Muscle of arm (tissue), 1 donor: ENCODE measurements at regions not wholly inside any gene's neighbourhood (a gene's known extent, or its start where the extent isn't known, plus 50 kb on each side); places are given as distances from the start of the nearest gene placed in this dataset.

ENCODE experiments used
- DNase-seq: peaks from one replicate; pipeline ENCODE4 v3.0.0-alpha.2; 2013

DNA sequence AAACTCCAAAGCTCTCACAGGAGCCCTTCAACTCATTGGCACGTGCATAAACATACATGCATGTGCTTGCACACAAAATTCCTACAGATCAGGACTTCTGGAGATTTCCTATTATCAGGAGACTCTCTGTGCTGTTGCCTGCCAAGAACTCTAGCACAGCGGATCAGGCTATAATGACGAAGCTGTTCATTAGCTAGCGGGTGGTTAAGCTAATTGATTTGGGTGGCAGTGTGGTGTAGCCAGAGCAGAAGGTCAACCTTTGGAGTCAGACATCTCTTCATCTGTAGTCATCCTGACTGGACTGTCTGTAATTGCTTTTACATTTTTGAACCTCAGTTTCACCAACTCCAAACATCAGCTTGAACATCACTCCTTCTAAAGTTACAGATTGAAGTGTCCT, 69.0 kb downstream of the KIF2B start:
- no peak for DNase-seq

DNA sequence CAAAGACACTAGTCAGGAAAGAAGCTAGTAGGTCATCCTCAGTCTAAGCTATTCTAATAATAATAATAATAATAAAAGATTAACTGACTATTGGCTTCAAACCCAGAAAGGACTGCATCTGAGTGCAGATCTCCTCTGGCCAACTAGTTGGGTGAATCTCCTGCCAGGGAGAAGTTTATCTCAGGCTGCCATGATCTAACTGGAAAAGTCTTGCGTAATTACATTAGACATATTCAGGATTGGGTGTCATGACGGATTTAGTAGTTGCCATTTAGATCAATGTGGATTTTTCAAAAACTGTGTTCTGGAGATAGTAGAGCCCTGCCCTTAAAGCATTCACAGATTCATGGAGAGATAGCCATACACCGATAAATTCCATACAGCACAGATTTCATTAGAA, 69.5 kb downstream of the KIF2B start:
- no peak for DNase-seq

DNA sequence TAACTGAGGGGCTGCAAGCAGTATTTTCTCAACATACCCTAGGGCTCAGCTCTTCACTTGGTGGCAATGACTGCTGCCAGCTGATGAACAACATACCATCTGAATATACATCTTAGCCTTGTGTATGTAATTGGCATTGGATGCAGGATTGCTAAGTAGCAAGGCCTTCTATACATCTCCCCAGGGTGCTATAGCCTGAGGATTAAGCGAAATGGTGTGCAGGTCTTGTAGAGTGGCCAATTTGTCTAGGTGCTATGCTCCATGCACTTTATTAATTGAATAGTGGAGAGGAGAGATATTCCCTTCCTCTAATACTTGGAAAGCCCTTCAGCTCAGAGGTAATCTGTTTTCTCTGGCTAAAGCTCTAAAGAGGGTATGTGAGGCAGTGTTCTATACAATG, 71.9 kb downstream of the KIF2B start:
- no peak for DNase-seq

DNA sequence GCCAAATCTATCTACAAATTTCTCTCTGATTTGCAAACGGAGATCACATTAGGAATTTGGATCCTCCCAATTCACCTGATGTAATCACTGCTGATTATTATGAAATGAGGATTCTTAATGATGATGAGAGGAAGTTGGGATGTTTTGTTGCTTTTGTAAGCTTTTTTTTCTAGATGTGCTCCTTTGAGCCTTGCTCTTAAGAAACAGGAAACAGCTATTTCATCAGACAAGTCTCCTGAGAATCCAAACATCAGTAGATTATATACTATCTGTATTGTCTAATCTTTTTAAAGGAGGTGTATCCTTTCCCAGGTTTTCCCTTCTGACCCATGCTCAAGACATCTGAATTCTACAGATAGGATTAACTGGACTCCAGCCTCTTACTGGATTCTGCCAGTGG, 73.3 kb downstream of the KIF2B start:
- DNase-seq, result no peak

DNA sequence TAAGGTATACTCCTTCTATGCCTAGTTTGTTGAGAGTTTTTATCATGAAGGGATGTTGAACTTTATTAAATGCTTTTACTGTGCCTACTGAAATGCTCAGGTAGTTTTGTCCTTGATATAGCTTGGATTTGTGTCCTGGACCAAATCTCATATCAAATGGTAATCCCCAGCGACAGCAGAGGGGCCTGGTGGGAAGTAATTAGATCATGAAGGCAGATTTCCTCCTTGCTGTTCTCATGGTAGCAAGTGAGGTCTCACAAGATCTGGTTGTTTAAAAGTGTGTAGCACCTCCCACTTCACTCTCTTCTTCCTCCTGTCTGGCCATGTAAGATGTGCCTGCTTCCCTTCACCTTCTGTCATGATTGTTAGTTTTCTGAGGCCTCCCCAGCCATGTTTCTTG, 78.2 kb downstream of the KIF2B start:
- DNase-seq, result no peak

DNA sequence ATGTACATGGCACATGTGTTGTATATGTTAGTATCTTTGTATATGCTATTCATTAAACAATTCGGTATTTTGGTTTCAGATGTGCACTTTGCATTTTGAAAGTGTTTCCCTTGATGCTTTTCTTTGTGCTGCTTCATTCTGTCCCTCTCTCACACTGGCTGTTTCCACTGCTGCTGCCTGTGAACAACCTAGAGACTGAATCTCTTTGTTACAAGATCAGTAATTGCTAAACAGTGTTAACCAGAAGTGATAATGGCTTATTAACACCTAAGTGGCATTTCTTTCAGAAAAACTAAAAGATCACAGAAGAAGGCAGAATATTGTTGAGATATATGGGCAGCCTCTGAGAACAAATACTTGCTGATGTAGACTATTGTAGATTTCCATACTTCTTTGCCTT, 84.7 kb downstream of the KIF2B start:
- DNase-seq, result no peak

DNA sequence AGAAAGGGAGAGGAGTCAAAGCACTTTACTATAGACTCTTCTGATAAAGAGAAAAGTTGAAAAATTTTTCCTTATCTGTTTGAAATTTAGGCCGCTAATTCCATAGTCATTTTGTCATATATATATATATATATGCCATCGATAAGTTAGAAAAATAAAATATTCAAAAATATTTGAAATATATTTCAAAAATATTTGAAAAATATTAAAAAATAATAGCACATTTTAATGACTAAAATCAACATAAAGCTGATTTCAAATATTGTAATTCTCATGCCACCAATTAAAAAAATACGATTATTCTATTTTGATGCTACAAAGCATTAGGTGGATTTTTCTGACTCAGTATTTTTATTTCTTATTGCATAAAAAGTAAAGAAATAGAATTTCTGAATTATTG, 87.1 kb downstream of the KIF2B start:
- DNase-seq, result no peak

DNA sequence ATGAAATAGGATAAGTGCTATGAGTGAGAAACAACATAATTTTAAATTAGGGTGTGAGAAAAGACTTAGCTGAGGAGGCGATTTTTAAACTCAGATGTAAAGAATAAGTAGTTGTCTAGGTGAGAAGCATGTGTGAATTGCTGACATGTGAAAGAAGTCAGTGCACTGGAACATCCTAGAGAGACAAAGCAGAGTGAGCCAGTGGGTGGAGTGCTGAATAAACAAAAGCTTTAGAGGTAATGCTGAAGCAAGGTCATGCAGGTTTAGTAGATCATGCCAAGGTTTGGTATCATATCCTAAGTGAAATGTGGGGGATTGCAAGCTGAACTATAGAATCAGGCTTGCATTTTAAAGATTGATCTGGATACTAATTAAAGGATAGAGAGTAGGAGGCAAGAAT, 89.4 kb downstream of the KIF2B start:
- DNase-seq, result no peak

DNA sequence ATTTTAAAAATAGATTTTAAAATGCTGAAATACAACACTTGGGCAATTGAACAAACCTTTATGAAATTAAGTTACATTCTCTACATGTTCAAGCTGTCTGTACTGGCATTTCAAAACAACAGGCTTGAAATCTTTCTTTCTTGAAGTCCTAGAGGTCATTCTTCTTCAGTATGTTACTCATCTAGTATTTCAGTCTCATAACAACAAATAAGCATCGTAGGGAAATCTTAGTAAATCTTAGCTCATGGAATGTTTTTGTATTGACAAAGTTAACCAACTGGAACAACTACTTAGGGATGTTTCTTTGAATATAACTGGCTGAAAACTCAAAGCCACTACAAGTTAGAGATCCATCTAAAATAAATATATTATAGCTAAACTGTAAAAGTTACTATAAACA, 96.6 kb downstream of the KIF2B start:
- DNase-seq, result no peak

DNA sequence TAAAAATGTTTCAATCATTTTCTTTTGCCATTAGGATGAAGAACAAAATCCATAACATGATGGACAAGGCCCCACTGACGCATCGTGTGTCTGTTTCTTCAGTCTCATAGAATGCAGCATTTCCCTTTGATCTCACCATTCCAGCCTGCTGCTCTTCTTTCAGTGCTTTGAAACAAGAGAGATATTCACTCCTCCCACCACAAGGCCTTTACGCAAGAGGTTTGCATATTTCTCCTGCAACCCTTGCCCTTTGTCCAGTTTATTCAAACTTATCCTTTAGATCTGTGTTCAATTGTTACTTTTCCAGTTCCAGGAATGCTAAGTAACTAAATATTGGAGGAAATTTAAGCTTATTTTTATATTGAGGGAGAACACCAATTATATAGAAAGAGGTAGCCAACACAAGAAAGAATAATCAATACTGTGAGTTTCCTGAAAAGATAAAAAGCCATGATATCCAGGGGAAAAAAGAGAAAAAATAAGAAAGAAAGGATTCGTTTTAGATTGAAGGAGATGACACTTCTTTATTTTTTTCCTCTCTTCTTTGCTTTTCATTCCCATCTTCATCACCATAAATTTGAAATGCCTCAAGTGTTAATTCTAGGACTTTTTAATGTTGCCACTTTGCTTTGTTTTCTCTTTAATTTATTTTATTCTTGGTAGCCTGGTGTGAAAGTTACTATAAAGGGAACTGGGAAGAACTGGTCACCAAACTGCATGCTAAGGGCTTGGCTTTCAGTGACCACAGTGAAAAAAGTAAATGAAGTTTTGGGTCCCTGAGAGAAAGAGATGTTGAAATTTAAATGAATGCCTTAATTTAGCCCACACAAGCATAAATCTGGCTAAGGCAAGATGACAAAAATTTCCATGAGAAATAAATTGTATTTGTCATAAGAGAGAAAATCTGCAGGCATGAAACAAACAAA, 102.1 kb downstream of the KIF2B start:
- no peak for DNase-seq

DNA sequence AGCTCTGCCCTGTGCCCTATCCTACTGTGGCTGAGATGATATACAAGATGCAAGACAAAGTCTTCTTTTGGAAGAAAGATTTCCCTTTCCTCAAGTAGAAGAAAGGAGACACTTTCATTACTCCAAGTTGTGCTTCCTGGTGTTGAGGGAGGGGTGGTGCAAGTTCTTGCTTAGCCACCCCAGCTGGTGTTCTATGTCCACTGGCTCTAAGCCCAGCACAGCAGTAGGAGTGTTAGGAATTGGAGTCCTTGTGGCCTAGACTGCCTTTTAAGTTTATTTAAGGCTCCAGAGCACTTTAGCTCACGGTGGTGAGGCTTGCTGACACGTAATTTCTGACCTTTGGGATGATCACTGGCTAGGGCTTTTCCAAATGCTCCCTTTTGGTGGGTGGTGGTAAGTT, 109.7 kb downstream of the KIF2B start:
- no peak for DNase-seq

DNA sequence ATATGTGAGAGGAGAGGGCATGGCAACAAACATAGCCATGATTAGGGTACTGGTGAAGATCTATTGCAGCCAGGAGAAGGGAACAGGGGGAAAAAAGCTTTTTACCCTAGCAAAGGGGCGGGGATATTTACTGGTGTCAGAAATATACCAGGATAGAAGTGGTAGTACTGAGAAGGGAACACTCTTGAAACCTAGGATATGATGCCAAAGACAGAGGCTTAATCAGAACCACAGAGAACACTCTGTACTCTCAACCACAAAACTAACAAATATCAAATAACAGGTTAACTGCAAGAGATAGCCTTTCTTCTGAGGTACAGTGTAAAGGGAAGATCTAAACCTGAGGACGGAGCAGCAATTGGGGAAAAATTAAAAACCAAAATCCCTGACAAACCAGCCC, 112.2 kb downstream of the KIF2B start:
- no peak for DNase-seq

DNA sequence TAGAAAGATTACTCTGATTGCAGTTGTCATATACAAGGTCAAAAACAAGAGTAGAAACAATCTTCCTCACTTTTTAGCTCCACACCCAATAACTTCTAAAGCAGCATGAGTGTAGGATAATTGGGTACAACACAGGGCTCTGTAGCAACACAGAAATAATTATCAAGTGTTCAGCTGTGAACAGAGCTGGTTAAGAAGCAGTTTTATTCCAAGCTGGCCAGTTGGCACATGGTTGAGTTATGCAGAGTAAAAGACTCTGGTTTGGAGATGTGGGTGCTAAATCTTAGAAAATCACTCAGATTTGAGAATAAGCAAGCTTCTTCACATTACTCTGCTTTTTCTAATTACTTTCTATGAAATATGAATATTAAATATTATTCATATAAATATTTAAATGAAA, 118.5 kb downstream of the KIF2B start:
- no peak for DNase-seq

DNA sequence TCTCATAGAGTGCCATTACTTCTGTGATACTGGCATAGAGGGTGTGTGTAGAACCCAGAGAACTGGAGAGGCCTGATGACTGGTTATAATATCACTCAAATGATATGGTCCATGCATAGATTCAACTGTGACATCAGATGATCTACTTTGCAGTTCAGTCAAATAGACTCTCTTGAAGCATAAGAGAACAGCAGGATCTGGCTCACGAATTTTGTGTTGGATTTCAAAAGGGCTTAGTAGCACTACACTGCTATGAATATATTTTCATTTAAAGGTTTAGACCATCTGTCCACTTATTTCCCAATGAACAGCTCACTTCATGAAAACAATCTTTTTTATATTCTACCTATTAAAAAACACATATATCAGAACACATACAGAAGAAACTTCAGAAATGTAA, 119.7 kb downstream of the KIF2B start:
- DNase-seq, result no peak

DNA sequence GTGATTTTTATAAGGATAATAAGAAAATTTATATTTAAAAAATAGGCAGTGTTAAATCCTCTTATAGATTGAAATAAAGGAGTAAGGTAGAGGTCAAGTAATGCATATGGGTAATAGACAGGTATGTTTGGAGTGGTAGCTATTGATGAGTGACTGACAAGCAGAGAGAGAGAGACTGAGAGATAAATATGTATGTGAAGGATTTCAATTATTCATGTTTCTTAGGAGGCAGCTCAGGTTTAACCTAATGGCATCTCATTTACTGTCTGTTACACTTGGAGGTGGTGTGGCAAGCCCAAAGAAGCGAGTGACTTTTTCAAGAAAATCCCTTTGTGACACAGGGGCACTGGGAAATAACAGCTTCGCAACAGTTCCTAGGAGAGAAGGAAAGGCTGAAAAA, 120.2 kb downstream of the KIF2B start:
- DNase-seq, result no peak

DNA sequence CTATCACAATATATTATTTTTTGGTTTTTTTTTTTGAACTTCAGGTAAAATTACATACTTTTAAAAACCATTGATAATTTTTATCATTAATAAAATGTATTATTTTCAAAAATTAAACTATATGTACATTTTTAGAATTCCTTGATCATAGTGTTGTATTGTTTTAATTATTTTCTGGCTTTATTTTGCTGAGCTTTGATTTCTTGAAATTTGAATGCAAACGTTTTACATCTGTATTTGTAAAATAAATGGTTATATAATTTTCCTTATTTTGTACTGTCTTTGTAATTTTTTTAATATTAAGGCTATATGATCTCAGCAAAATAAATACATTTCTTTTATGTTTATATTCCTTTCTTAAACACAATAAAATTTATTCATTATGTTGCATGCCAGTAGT, 125.6 kb downstream of the KIF2B start:
- no peak for DNase-seq

DNA sequence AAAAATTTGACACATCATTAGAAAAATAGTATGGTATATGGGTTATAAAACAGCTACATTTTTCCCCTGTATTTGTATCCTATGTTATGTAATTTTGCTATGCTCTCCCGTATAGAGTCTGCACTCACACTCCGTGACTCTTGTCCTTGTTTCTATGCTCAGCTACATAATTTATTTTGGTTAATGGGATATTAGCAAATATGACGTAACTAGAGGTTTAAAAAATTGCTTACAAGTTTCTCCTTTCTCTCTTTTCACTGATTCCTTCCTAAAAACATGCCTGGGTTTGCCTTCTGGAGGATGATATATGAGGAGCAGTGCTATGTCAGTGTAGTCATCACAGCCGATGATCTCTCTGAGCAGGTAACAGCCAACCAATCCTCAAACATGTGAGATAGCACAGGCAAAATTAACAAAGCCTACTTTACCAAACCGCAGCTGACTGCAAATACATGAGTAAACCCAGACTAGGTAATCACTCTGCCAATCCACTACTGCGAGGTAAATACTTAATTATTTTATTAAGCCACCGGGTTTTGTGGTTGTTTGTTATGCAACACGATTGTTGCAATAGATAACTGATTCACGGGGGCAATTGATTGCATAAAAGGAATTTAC, 126.9 kb downstream of the KIF2B start:
- DNase-seq, result no peak

DNA sequence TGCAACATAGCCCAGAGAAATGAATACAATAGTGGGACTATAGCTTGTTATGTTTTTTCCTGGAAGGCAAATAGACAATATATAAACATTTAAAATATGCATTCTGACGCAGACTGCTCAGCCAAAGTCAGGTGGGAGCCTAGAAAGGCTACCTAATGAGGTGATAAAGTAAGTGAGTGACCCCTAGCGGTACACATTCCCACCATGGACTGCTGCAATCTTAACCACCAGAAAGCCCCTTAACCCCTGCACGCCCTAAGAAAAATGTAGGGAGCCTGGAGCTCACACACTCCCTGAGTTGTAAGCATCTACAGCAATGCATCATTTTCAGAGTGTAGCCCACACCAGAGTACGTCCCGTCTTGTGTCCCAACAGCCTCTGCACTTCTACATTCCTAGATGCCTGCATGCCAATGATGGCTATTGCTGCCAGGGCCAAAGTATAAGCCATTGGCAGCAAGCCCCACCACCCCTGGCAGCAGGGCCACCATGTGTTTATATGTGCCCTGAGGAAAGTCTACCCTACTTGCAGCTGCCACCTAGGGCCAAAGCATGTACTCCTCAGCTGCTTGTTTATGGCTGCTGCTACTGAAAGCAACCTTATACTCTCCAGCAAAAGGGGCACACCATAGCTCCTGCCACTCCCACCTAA, 127.6 kb downstream of the KIF2B start:
- no peak for DNase-seq

DNA sequence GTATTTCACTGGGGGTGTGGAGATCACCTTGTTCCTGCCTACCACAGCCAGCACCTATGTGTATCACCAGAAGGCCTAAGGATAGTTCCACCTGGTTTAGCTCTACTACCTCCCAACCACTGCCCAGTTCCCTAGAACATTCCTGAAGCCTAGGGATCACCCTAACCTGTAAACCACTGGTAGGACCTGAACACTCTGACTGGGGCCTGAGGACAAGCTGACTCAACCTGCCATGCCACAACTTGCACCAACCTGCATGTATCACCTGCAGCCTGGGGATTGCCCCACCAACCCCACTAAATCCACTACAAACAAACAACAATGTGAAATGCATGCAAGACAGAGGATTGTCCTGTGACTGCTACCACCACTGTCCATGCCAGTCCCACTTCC, 128.1 kb downstream of the KIF2B start:
- DNase-seq, result no peak

DNA sequence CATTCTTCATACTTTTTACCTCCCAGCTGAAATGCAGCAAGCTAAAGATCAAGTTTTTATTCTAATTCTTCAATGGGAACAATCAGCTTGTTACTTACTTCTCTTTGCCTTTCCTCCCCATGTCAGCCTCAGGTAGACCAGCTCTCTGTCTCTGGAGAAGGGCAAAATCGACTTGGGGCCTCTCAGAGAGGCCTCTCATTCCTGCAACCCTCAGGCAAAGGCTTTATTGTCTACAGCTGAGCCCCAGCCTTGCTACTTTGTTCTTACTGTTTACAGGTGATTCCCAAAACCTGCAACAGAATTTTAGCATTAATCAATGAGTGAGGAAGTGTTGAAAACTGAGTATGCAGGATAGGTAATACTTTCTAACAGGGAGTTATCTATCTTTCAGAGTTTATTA, 148.6 kb downstream of the KIF2B start:
- no peak for DNase-seq

DNA sequence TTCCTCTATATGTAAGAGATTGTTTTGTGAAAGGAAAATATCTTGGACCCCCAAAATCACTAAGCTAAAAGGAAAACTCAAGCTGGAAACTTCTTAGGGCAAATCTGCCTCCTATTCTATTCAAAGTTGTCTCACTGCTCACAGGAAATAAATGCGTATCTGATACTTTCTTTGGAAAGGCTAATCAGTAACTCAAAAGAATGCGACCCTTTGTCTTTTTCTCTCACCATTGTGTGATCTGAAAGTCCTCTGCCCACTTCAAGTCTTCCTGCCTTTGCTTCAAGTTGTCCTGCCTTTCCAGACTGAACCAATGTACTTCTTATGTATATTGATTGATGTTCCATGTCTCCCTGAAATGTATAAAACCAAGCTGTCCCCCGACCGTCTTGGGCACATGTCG, 157.3 kb downstream of the KIF2B start:
- no peak for DNase-seq

DNA sequence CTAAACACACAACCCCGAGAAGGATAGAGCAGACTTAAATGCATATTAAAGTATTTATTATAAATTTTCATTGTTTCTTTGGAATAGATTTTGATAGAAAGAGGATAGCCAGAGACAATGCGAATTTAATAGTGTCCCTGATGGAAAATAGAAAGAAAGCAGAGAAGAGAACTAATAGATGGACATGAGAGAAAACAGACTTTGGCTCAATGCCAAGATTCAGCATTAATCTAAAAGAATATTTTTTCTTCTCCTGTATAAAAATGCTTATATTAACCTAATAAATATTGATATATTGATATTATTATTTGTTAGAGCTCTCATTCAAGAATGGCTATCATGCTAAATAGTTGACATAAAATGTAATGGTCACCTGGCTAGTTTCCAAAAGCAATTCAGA, 173.4 kb downstream of the KIF2B start:
- no peak for DNase-seq

DNA sequence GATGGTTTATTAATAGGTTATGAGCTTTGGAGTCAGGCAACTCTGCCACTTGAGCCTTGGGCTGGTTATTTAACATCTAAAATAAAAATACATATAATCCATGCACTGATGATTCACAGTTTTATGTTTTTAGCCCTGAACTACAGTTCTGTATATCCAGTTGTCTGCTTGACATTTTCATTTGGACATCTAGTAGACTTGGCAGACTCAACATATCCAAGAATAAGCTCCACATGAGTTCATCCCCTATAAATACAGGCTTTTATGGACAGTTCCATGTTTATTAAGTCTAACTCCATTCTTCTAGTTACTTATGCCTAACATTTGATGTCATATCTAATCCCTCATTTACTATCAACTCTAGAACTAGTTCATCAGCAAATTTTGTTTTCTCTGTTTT, 174.2 kb downstream of the KIF2B start:
- DNase-seq, result no peak
